Activated B cell treated with CpG ODN at 0.5 μM for 24 hours (primary cell): ENCODE measurements at regions not wholly inside any gene's neighbourhood (a gene's known extent, or its start where the extent isn't known, plus 50 kb on each side); places are given as distances from the start of the nearest gene placed in this dataset.

Experiments
- ATAC-seq: fragments of 200-7000 bp; cut with Tn5 transposase; one replicate; pipeline ENCODE4 v1.10.0; 2021; ENCODE audit warnings: low read depth, mild to moderate bottlenecking, moderate library complexity
- CTCF ChIA-PET: fragments of 350-600 bp; sonication (Branson Sonifier 250); formaldehyde crosslinking; loops from one replicate; lab custom pipeline; 2021; ENCODE audit warnings: antibody characterized with exemption; lab: Charles Lee
- POLR2A ChIA-PET: fragments of 350-600 bp; sonication (Branson Sonifier 250); formaldehyde crosslinking; loops from one replicate; lab custom pipeline; 2021; ENCODE audit warnings: antibody characterized with exemption; lab: Charles Lee
- DNase-seq: peaks from one replicate; pipeline ENCODE4 v3.0.0; 2022
- H3K27ac Mint-ChIP-seq: one replicate; pipeline ENCODE4 v1.8.0; 2020; ENCODE audit warnings: mixed read lengths
- H3K27me3 Mint-ChIP-seq: one replicate; pipeline ENCODE4 v1.8.0; 2021; ENCODE audit warnings: mixed read lengths
- H3K36me3 Mint-ChIP-seq: one replicate; pipeline ENCODE4 v1.8.0; 2021; ENCODE audit warnings: low read depth, mixed read lengths
- H3K4me1 Mint-ChIP-seq: one replicate; pipeline ENCODE4 v1.8.0; 2021; ENCODE audit warnings: mixed read lengths
- H3K4me3 Mint-ChIP-seq: one replicate; pipeline ENCODE4 v1.8.0; 2020; ENCODE audit warnings: mild to moderate bottlenecking, mixed read lengths
- H3K9me3 Mint-ChIP-seq: one replicate; pipeline ENCODE4 v1.8.0; 2020; ENCODE audit warnings: mixed read lengths
- intact Hi-C: fragments of 100-400 bp; cut with micrococcal nuclease; formaldehyde crosslinking; loops from one replicate; pipeline ENCODE4 v1.15.1; 2024
- TF ChIP-seq, protein P1 (sequence below): fragments of 200-600 bp; IDR thresholded peaks from one replicate; pipeline ENCODE4 v1.8.0; 2022; ENCODE audit warnings: antibody characterized with exemption, mild to moderate bottlenecking

DNA sequence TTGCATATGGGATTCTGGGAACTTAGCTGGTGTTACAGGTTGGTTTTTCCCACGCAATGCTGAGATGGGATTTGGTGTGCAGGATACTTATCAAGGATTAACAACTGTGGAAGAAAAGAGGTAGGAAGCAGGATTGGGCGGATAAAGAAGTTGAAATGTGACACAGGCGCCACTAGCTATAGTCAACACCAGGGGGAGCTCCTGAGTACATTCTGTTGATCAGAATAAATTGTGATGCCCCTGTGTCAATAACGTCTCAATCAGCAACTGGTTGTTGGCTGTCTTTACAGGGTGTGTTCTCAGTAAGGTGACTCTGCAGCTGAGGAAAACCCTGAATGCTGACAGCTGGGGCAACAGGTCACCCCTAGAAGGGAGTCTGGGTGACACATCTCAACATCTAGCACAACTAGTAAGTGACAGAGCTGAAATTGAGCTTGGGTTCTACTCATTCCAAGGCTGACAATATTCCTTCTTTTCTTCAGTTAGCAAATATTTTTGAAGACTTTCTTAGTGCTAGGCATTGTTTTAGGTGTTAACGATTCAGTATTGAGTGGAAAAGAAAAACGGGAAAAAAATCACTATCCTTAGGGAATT lies 143.0 kb downstream of the ARL6IP6 start:
- no peak for ATAC-seq
- ChIA-PET CTCF (no interaction called here), POLR2A (no interaction called here)
- intact Hi-C loops, result no loop called here
- DNase-seq, result no peak
- Mint-ChIP-seq H3K4me3 (no peak overlapping the region), H3K27me3 (no peaks in the 10 kb centered on the region), H3K36me3 (no peaks in the 10 kb centered on the region), H3K4me1 (no peaks in the 10 kb centered on the region), H3K27ac (no peak overlapping the region), H3K9me3 (peaks cover 20% of the 10 kb centered on the region)
- TF ChIP-seq, protein P1, sequence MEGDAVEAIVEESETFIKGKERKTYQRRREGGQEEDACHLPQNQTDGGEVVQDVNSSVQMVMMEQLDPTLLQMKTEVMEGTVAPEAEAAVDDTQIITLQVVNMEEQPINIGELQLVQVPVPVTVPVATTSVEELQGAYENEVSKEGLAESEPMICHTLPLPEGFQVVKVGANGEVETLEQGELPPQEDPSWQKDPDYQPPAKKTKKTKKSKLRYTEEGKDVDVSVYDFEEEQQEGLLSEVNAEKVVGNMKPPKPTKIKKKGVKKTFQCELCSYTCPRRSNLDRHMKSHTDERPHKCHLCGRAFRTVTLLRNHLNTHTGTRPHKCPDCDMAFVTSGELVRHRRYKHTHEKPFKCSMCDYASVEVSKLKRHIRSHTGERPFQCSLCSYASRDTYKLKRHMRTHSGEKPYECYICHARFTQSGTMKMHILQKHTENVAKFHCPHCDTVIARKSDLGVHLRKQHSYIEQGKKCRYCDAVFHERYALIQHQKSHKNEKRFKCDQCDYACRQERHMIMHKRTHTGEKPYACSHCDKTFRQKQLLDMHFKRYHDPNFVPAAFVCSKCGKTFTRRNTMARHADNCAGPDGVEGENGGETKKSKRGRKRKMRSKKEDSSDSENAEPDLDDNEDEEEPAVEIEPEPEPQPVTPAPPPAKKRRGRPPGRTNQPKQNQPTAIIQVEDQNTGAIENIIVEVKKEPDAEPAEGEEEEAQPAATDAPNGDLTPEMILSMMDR, result no peak

DNA sequence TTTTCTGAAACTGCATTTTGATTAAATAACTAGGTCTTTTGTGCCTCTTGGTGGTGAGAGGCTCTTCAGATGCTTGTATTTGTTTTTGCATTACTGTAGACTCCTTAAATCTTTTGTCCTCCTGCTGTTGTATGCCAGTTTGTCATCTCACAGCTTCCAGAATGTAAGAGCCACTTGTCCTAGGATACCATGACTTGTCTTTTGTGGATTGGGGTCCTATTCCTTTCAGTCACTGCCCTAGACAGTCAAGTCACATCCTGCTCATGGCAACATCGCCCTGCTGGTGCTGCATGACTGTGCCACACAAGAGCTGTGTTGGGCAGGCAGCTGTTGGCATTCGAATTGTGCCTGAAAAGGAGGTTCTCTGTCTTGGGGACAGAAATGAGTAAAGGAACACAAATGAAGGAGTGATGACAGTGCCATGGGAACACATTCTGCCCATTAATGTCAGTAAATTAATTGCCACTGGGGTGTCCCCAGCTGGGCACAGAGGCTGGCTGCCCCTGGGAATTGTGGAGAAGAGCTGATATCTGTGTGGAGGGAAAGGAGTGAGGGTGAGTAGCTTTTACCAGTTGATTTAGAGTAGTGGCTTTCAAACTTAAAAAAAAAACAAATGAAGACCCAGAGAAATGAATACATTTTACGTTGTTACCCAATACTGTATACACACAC lies 140.3 kb downstream of the ARL6IP6 start:
- peaks cover 13% of the 10 kb centered on the region for H3K9me3 Mint-ChIP-seq
- H3K36me3 Mint-ChIP-seq, result no peaks in the 10 kb centered on the region
- H3K27me3 Mint-ChIP-seq, result no peaks in the 10 kb centered on the region
- ChIA-PET CTCF (no interaction called here), POLR2A (no interaction called here)
- intact Hi-C loops, result no loop called here
- DNase-seq (no peak), ATAC-seq (no peak)
- no peak overlapping the region for H3K27ac Mint-ChIP-seq
- no peaks in the 10 kb centered on the region for H3K4me1 Mint-ChIP-seq
- H3K4me3 Mint-ChIP-seq, result no peak overlapping the region
- TF ChIP-seq, protein P1, result no peak

DNA sequence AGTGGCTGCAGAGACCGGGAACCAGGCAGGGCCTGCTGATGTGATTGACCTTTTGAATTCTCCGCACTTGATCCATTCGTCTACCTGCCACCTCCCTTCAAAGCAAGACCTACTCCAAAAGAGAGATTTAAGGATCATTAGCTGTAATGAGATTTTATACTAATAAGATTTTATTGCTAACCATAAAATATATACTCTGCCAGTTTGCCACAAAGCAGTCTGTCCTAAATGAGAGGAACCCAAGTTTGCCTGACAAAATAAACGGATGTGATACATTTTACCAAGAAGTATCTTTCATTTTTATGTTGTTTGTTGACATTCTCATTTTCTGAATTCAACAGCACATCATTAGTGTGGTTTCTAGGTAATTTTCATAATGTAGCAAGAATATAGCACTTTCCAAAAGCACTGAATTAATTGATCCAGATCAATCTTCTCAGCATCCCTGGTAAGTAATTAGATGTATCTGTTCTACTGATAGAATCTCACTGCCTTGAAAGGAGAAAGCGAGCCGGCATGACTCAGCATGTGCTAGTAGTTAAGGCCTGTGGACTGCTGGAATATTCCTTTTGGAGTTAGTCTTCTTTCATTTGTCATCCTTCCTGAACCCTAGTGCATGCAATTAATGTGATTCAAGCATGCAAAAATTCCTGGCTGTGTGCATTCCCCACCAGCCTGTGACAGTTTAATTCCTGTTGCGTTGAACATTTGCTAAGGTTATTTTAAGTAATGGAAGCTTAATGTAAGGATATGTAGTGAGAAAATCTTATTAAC lies 128.5 kb downstream of the ARL6IP6 start:
- TF ChIP-seq, protein P1, result no peak
- no peak for ATAC-seq
- H3K27ac Mint-ChIP-seq, result no peak overlapping the region
- ChIA-PET CTCF (no interaction called here), POLR2A (no interaction called here)
- H3K27me3 Mint-ChIP-seq, result no peaks in the 10 kb centered on the region
- no peaks in the 10 kb centered on the region for H3K4me1 Mint-ChIP-seq
- intact Hi-C loops, result no loop called here
- no peak for DNase-seq
- no peak overlapping the region for H3K4me3 Mint-ChIP-seq
- peaks cover 4% of the 10 kb centered on the region for H3K9me3 Mint-ChIP-seq
- H3K36me3 Mint-ChIP-seq, result no peaks in the 10 kb centered on the region

DNA sequence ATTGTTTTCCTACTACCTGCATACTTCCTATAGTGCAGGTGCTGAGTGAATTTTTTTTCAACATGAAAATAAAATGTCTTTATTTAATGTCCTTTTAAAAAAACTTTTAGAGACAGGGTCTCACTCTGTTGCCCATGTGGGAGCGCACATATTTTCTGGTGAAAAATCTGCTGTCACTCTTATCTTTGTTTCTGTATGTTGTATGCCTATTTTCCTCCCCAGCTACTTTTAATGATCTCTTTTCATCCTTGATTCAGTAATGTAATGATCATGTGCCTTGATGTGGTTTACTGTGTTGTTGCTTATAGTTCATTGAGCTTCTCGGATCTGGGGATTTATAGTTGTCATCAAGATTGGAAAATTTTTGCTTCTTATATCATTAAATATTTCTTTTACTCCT lies 117.3 kb downstream of the ARL6IP6 start:
- peaks cover 4% of the 10 kb centered on the region for H3K9me3 Mint-ChIP-seq
- no peaks in the 10 kb centered on the region for H3K27me3 Mint-ChIP-seq
- CTCF ChIA-PET, result no interaction called here
- TF ChIP-seq, protein P1, result no peak
- no peaks in the 10 kb centered on the region for H3K4me1 Mint-ChIP-seq
- POLR2A ChIA-PET, result no interaction called here
- H3K27ac Mint-ChIP-seq, result no peak overlapping the region
- DNase-seq (no peak), ATAC-seq (no peak)
- intact Hi-C loops, result no loop called here
- no peaks in the 10 kb centered on the region for H3K36me3 Mint-ChIP-seq
- H3K4me3 Mint-ChIP-seq, result no peak overlapping the region

DNA sequence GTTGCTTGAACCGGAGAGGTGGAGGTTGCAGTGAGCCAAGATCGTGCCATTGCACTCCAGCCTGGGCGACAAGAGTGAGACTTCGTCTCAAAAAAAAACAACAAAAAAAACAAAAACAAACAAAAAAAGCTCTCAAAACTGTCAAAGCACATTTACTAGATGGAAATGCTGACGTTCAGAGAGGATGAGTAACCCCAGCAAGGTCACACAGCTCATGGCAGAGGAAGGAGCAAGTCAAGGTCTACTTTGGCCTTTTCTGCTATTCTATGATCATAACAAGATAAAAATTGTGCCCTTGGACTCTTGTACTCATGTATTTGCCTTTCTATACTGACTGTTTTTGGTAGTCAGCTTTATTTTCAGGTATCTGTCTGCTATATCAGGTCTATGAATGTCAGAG lies 109.5 kb downstream of the ARL6IP6 start:
- no peak for DNase-seq
- TF ChIP-seq, protein P1, result no peak

More for the DNA sequence above, 109.5 kb downstream of the ARL6IP6 start:
- Mint-ChIP-seq H3K27ac (no peak overlapping the region), H3K4me3 (no peak overlapping the region), H3K36me3 (no peaks in the 10 kb centered on the region), H3K4me1 (no peaks in the 10 kb centered on the region), H3K27me3 (no peaks in the 10 kb centered on the region), H3K9me3 (no peaks in the 10 kb centered on the region)
- ATAC-seq, result no peak
- POLR2A ChIA-PET, result no interaction called here
- intact Hi-C loops, result no loop called here
- CTCF ChIA-PET, result no interaction called here
